ENCODE measurements at regions not wholly inside any gene's neighbourhood (a gene's known extent, or its start where the extent isn't known, plus 50 kb on each side); places are given as distances from the start of the nearest gene placed in this dataset.

DNA sequence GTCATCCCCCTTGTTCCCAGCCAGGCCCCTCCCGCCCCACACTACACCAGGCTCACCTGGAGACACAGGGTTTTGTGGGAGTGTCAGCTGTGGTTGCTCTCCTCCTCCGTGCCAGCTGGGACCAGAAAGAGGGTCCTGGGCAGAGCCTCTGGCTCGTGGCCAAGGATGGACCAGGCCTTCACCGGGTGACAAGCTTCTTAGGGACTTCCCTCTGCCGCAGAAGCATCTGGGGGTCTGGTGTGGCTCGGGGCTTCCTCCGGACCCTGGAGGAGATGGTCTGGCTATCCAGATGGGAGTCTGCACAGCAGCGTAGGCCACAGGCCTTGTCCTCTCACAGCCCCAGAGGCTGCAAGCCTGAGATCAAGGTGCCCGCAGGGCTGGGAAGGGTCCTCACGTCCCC, 63.8 kb upstream of the CFAP46 start:
- no peak for DNase-seq (ENCODE audit: low read depth)

DNA sequence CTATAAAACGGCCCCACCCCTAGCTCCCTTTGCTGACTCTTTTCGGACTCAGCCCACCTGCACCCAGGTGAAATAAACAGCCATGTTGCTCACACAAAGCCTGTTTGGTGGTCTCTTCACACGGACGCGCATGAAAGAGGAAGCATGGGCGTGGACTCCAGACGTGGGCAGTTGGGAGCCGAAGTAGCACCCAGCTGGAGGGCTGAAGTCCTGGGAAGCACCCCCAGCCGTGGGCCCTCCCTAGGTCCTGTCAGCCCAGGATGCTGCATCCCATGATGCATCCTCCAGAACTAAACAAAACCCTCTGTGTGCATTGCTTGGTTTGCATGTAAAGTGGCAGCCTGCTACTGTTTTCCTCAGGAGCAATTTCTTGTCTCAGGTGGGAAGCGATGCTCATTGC, 62.1 kb upstream of the CFAP46 start:
- DNase-seq (ENCODE audit: low read depth): no peak

DNA sequence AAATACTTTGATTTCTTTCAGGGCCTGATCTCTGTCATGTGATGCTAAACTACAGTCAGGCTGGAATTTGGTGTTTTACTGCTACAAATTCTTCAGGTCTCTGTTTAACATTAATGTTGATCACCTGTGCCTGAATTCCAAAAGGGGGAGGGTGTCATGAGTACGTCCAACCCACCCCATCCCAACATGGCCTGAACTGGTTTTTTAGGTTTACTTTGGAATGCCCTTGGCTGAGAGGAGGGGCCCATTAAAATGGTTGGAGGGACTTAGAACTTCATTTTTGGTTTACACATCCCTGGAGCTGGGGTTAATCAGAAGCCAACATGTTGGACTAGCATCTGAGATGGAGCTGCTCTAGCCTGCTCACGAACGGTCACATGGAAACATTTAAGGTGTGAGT, 60.8 kb upstream of the CFAP46 start:
- no peak for DNase-seq (ENCODE audit: low read depth)

DNA sequence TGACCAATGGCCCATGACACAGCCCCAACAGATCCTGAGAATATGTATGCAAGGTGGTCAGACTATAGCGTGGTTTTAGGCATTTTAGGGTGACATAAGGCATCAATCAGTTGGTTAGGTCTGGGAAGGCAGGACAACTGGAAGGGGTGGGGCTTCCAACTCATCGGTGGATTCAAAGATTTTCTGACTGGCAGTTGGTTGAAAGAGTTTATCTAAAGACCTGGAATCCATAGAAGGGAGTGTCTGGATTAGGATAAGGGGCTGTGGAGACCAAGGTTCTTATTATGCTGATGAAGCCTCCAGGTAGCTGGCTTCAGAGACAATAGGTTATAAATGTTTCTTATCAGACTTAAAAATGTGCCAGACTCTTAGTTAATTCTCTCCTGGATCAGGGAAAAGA, 60.3 kb upstream of the CFAP46 start:
- no peak for DNase-seq (ENCODE audit: low read depth)

DNA sequence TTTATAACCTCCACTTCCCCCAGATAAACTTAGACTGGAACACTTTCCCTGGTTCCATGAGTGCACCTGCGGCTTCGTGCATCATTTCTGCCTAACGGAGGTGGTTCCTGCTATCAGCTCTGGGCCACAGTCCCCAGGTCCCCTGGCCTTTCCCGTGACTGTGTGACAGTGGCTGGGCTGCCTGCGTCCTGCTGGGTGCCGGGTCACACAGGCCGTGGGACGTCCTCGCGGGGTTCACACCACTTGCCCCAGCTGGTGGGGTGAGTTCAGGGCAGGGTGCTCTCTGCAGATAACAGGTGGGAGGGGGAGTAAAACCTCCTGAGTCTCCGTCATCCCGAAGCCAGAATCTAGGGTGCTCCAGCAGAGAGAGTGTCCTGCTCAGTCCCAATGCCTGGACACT, 58.7 kb upstream of the CFAP46 start:
- DNase-seq (ENCODE audit: low read depth): no peak

DNA sequence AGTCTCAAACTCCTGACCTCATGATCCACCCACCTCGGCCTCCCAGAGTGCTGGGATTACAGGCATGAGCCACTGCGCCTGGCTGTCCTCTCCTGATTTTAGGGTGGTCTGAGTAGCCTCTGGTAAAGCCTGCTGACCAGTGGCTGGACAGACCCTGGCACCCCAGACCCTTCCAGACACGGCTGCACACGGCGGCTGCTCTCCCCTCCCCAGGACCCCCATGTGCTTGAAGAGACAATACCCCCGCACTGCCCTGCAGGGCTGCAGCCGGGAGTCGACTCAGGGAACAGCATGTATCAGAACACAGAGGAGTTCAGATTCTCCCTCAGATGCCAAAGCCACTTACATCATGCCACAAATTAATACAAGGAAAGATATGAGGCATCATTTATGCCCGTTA, 58.3 kb upstream of the CFAP46 start:
- no peak for DNase-seq (ENCODE audit: low read depth)

DNA sequence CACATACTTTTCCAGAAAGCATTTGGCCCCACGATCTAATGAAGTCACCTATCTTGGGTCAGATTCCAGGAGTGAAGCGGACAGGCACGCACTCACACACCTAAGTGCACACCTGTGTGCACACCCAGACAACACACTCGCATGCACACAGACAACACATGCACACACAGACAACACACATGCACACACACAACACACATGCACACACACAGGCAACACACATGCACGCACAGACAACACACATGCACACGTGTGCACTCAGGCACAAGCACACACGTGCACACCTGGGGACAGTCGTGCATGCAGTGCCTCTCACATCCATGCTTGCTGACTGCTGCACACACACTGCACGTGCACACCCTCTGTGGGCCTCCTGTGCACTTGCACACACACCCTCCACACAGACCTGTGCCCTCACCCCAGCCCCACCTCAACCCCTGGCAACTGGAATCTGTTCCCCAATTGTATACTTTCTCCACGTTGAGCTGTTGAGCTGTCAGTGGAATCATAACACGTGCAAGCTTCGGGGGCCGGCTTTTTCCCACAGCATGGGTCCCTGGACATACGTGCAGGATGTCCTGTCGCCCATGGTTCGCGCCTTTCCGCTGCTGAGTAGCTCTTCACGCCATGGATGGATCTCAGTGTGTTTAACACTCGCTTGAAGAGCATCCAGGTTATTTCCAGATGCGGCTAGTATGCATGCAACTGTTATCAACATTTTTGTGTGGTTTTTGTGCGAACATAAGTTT, 55.3 kb upstream of the CFAP46 start:
- no peak for DNase-seq (ENCODE audit: low read depth)

DNA sequence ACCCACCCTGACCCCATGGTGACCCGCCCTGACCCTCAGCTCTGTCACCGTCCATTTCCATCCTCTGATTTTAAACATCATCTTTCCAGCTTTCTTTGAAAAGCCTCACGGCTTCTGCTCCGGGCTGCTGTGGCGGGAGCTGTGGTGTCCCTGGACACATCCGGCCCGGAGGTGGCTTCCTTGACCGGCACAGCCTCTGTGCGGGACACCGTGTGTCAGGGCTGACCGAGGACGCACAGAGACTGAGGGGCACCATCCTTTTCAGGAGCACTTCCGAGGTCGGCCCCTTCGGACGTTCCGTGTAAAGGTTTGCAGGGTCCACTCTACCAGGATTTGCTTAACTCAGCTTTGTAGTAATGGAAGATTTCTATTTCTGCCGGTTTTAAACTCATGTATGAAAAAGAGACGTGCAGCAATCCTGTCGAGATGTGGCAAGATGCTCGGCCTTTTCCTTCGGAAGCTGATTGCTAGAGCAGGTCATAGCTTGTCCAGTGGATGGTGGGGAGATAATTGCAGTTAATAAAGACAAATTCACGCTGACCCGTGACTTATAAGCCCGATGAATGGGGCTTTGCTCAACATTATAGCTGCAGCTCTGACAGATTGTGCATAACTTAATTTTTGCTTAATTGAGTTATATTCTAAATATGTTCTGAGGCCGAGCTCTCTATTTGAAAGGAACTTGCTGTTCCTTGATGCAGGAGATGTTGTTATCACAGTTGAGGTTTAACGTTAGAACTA, 54.4 kb upstream of the CFAP46 start:
- DNase-seq (ENCODE audit: low read depth): no peak

DNA sequence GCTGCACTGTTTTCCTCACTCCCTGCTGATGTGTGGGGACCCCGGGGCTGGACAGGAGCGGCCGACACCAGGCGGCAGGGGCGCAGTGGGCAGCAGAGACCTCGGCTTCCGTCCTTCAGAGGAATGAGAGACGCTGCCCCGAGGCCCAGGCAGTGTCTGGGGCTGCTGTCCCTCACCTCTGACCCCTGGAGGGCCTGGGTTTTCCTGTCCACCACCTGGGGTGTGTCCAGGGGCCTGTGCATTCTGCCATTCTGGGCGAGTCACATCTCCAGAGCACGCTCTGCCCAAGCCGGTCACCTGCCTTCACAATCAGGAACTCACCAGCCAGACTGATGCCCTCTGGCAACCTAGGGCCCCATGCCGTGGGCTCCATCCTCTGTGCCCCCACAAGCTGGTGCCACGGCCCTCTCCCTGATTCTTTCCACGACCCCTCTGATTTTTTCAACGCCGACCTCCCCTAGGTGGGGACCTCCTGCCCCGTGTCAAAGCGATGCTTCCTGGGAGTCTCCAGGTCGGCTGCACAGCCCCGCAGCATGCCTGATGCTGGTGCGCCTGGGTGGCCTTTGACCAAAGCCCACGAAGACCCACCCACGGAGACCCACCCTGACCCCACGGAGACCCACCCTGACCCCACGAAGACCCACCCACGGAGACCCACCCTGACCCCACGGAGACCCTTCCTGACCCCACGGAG, 53.7 kb upstream of the CFAP46 start:
- DNase-seq (ENCODE audit: low read depth): no peak

DNA sequence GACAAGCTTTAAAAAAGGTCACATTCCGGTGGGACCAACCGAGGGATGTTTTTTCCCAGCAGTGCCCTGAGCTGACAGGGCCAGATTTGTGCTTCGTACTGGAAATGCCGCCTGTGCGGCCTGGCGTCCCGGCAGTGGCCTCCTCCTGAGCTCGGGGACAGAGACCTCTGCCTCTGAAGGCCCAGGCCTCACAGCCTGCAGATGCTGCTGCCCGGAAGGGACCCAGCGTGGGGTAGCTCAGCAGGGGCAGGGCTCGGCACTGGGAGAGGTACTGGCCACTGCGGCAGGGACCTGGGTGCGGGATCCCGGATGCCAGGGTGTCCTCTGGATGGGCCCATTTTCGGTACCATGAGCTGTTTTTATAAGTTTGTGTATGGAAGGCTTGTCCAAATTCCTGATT, 52.4 kb upstream of the CFAP46 start:
- DNase-seq (ENCODE audit: low read depth): no peak

DNA sequence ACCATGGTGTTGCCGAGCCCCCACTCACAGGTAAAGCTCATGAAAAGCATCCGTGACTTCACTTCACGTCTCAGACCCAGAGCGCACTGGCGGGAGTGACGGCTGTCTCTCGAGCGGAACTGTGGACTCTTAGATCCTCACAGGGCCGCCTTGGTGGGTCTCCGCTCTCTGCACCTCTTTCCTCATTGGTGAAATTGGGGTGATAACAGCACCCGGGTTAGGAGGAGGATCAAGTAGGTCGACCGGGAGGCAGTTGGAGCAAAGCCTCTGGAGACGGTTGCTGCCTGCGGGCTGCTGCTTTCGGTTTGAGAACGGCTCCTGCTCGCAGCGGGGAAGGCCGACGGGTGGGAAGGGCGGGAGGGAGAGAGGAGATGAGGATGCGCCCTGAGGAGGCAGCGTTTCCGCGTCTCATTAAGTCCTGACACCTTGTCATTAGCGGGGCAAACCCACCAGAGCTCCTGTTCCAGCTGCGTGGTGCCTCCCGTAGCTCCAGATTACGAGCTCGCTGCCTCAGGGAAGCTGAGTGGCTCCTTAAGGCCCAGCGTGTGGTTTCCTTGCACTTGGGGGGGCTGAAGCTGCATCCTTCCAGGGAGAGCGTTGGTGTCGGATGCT, 51.9 kb upstream of the CFAP46 start:
- peak; percentile 27 for DNase-seq (ENCODE audit: low read depth)

DNA sequence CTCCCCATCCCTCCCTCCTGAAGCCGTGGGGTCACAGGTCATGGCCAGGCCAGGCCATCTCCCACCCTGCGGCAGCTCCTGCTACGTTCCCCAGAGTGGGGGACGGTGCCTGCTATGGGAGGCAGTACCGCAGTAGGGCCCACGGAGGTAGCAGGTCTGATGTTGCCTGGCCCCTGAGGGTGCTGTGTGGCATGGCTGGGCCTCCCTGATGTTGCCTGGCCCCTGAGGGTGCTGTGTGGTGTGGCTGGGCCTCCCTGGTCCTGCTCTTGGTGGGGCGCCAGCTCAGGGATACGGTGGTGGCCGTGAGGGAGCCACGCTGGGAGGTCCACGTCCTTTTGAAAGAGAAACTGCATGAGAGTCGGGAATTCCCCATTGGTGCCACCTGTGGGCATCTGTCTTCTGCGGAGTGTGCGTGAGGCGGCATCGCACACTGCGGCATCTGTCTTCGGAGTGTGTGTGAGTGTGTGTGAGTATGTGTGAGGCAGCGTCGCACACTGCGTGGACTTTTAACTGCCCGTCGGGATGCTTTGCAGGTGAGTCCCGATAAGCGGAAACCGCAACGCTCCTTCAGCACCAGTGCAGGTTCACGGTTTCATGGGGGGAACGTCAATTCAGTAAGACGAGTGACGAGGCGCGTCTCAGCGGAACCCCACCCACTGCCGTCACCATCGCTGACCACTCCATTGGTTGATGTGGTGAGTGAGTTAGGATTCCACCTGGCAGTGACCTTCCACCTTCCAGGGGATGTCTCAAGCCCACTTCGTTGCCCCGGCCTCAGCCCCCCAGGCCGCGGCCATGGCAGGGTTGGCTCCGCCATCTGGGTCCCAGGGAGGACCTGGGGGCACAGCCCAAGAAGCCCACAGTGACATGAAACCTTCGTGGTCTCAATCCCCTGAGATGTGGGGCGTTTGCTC, 51.2 kb upstream of the CFAP46 start:
- DNase-seq (ENCODE audit: low read depth): no peak

DNA sequence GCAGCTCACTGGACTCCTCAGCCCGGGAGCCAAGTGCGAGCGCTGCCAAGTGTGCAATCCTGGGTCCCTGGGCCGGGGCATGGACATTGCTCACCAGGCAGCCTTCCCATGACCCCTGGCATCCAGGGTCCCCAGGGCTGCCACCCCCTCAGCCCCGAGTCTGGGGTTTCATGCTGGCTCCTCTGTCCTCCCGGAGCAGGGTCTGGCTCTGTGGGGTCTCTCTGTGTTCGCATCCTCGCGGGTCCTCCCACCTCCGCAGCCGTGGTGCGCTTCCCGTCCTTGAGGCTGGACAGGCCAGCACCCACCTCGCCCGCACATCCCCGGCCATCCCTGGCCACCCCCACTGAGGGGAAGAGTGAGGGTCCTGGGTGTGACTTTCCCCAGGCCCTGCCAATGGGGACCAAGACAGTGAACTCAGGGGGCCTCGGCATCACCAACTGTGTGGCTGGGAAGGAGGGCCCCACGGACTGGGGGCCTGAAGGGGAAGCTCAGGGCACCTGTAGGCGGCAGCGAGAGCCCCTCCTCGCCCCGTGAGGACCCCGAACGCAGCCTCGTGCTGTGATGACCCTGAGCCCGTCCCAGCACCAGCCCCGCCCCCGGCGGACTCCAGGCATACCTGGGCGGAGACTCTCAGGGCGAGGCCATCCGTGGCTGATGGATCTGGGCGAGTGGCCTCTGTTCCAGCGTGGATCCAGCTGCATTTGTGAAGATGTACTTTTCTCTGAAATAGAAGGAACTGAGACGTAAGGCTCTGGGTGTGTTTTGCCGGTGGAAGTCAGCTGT, 50.3 kb upstream of the CFAP46 start:
- no peak for DNase-seq (ENCODE audit: low read depth)

Measured in Daoy (cell line).